ENCODE measurements at regions not wholly inside any gene's neighbourhood (a gene's known extent, or its start where the extent isn't known, plus 50 kb on each side); places are given as distances from the start of the nearest gene placed in this dataset.

DNA sequence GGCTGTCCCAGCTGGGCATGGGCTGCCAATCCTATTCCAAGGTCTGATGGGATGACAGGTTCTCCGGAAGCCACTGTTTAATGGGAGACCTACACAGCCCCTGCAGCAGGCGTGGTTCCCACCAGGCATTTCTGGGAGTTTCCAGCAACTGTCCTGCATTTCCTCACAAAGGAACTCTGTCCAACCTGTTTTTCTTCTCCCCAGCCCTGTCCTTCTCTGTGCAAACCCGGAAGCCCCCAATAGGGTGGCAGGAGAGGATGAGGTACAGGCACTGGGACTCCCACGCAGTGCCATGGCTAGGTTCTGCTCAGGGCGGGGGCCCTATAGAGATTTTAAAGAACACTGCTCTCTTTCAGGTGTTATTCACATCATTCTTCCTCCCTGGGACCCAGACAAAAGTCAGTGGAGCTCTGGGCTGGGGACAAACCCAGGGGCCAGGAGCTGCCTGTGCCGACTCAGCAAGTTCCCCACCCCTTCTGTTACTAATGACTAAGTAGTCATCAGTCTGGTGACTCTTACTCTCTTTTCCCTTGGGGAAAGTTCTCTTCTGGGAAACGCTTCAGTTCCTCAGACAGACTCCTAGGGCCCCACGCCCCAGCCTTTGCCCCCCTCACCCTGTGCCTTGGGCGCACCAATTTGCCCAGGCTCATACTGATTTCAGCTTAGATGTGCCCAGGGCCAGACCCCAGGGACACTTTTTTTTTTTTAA is 97.7 kb downstream of the CD47 start:
- Histone ChIP-seq H2AFZ (ENCODE audit: low read length, unreplicated experiment) (no peak overlapping the region), H3K4me3 (ENCODE audit: low read depth, low read length) (no peak overlapping the region; the same call in 1 of the 2 replicates), H3K27me3 (ENCODE audit: insufficient read depth, low read length) (no peaks in the 10 kb centered on the region), H3K79me2 (ENCODE audit: control insufficient read depth, insufficient read depth, low read length, unreplicated experiment) (no peaks in the 10 kb centered on the region), H3K4me1 (ENCODE audit: control insufficient read depth, insufficient read depth, low read length, unreplicated experiment) (peaks cover 42% of the 10 kb centered on the region), H3K36me3 (ENCODE audit: insufficient read depth, low read length) (no peaks in the 10 kb centered on the region), H3K27ac (ENCODE audit: low read depth, low read length) (peak overlapping the region; percentile 29; the same call in 1 of the 2 replicates)

DNA sequence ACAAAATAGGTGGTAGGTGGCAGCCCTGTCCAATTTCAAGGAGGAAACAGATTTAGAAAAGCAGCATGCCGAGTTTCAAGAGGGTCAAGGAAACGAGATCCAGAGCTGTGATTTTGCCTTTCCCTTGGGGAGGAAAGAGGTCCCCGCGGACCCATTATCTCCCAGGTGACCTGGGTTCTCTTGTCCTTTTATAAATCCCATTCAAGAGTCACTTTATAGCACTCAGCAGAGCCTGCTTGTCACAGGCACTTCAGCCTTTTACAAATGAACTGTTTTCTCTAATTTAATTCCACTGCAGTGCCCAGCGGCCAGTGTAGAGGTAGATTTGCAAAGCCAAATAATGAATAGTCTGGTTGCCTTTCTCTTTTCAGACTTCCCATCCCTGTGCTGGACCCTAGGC is 99.9 kb downstream of the CD47 start:
- H3K79me2 ChIP-seq (ENCODE audit: control insufficient read depth, insufficient read depth, low read length, unreplicated experiment): no peaks in the 10 kb centered on the region
- peaks cover 62% of the 10 kb centered on the region for H3K4me1 ChIP-seq (ENCODE audit: control insufficient read depth, insufficient read depth, low read length, unreplicated experiment)
- no peak overlapping the region for H3K27ac ChIP-seq (ENCODE audit: low read depth, low read length)
- H3K4me3 ChIP-seq (ENCODE audit: low read depth, low read length): no peak overlapping the region
- H2AFZ ChIP-seq (ENCODE audit: low read length, unreplicated experiment): no peak overlapping the region
- no peaks in the 10 kb centered on the region for H3K36me3 ChIP-seq (ENCODE audit: insufficient read depth, low read length)
- no peaks in the 10 kb centered on the region for H3K27me3 ChIP-seq (ENCODE audit: insufficient read depth, low read length)

DNA sequence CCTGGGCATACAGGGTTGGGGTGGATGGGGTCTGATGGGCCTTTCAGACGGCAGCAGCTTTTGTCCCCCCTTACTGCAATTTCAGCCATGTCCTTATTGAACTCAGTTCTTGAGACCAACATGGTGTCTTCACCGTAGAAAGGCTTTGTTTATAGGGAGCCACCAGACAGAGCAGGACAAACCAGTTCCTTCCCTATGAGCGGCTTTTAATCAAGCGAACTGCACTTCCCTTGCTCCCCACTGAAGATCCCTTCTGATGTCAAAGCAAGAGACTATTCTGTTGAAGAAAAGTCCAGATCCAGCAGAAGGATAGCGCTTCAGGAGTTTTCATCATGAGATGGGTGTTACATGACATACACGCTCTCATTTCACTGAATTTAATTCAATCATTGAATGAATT is 100.4 kb downstream of the CD47 start:
- H3K4me1 ChIP-seq (ENCODE audit: control insufficient read depth, insufficient read depth, low read length, unreplicated experiment): peaks cover 66% of the 10 kb centered on the region
- no peak overlapping the region for H3K4me3 ChIP-seq (ENCODE audit: low read depth, low read length)
- H3K36me3 ChIP-seq (ENCODE audit: insufficient read depth, low read length): no peaks in the 10 kb centered on the region
- no peak overlapping the region for H3K27ac ChIP-seq (ENCODE audit: low read depth, low read length)
- no peaks in the 10 kb centered on the region for H3K79me2 ChIP-seq (ENCODE audit: control insufficient read depth, insufficient read depth, low read length, unreplicated experiment)
- H2AFZ ChIP-seq (ENCODE audit: low read length, unreplicated experiment): no peak overlapping the region
- no peaks in the 10 kb centered on the region for H3K27me3 ChIP-seq (ENCODE audit: insufficient read depth, low read length)

DNA sequence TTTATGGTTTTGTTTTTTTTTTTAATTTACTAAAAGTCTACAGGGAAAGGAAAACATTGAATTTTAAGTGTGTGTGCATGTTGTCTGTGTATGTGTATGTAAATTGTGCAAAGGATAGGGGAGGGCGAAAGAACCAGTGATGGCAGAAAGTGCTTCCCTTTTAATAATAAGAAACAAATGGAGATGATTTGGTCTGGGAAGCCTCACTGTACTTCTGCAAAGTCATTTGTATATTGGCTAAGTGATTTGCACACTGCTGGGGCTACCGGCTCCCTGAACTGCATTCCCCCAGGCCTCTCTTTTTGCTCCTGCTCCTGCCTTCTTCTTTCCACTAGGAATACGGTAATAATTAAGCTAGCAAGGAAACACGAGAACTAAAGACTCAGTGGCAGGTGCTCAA is 101.2 kb downstream of the CD47 start:
- Histone ChIP-seq H2AFZ (ENCODE audit: low read length, unreplicated experiment) (peak overlapping the region; percentile 52), H3K27me3 (ENCODE audit: insufficient read depth, low read length) (no peaks in the 10 kb centered on the region), H3K27ac (ENCODE audit: low read depth, low read length) (no peak overlapping the region), H3K36me3 (ENCODE audit: insufficient read depth, low read length) (no peaks in the 10 kb centered on the region), H3K4me3 (ENCODE audit: low read depth, low read length) (no peak overlapping the region), H3K79me2 (ENCODE audit: control insufficient read depth, insufficient read depth, low read length, unreplicated experiment) (no peaks in the 10 kb centered on the region), H3K4me1 (ENCODE audit: control insufficient read depth, insufficient read depth, low read length, unreplicated experiment) (peaks cover 61% of the 10 kb centered on the region)

DNA sequence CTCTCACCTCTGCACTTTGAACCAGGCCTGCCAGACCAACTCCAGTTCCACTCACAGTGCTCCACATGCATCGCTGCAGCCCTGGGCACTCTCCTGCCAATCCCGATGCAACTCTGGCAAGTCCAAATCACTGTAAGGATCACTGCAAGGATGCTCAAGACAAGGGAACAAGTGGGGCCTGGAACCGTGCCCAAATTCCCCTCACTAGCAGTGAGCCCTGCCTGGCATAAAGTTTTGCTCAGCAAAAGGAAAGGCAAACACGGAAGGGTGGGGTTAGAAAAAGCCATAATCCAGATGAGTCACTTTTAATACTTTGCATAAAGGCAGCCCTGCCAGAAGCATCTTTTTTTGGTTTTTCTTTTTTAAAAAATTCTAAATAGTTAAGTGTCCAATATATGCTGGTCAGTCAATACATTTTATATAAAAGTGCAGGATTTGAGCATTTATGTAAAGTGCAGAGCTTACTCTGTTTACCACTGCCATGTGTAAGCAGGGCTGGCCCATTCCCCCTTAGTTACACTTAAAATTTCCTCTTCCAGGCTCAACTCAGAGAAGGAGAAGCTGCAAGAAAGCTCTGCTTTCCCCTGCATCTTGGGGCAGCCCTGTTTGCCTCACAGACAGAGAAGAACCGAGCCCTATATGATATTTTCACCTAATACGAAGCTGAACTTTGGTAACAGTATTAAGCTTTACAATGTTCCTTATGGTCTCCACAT is 102.2 kb downstream of the CD47 start:
- H3K4me3 ChIP-seq (ENCODE audit: low read depth, low read length): peak overlapping the region; percentile 15; the same call in 1 of the 2 replicates
- no peaks in the 10 kb centered on the region for H3K27me3 ChIP-seq (ENCODE audit: insufficient read depth, low read length)
- H3K79me2 ChIP-seq (ENCODE audit: control insufficient read depth, insufficient read depth, low read length, unreplicated experiment): no peaks in the 10 kb centered on the region
- H2AFZ ChIP-seq (ENCODE audit: low read length, unreplicated experiment): peak overlapping the region; percentile 52
- peak overlapping the region; percentile 55 for H3K27ac ChIP-seq (ENCODE audit: low read depth, low read length)
- H3K36me3 ChIP-seq (ENCODE audit: insufficient read depth, low read length): no peaks in the 10 kb centered on the region
- peaks cover 51% of the 10 kb centered on the region for H3K4me1 ChIP-seq (ENCODE audit: control insufficient read depth, insufficient read depth, low read length, unreplicated experiment)

DNA sequence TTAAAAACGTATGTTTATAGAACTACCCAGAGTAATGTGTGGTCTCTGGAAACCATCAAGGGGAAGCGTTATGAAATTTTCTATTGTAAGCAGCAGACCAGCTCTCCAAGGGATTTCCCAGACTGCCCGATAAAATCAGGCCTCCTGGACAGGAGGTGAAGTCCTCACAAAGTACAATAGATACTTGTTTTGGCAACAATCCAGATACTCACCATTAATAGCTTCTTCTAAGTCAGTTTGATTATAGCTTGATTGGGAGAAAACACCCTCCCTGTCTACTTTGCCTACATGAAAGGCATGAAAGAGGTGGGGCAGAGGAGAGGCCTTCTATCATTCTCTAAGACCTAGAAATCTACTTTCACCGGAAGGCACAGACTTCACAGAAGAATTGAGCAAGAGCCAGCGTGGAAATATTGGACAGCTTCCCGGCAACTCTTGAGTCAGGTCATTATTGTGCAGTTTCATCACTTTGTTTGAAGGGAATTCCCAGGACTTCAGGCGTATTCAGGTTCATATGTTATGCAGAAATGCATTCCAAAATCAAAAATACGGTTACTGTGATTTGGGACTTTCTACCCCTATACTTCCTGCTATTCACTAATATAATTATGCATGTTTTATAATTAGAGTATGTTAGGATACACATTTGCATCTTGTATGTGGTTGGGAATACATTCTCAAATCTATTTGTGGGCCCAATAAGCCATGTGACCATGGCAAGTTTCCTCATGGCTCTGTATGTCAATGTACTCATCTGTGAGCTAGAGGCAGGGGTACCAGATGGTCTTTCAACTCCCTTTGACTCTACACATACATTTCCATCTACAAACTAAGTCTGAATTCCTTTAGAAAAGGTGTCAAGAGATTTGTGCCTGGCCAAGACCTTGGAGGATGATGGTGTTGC is 103.5 kb downstream of the CD47 start:
- no peaks in the 10 kb centered on the region for H3K36me3 ChIP-seq (ENCODE audit: insufficient read depth, low read length)
- H3K27ac ChIP-seq (ENCODE audit: low read depth, low read length): peak overlapping the region; percentile 91
- H3K27me3 ChIP-seq (ENCODE audit: insufficient read depth, low read length): no peaks in the 10 kb centered on the region
- H3K4me3 ChIP-seq (ENCODE audit: low read depth, low read length): no peak overlapping the region; the same call in 1 of the 2 replicates
- peak overlapping the region; percentile 50 for H2AFZ ChIP-seq (ENCODE audit: low read length, unreplicated experiment)
- no peaks in the 10 kb centered on the region for H3K79me2 ChIP-seq (ENCODE audit: control insufficient read depth, insufficient read depth, low read length, unreplicated experiment)
- H3K4me1 ChIP-seq (ENCODE audit: control insufficient read depth, insufficient read depth, low read length, unreplicated experiment): peaks cover 42% of the 10 kb centered on the region

DNA sequence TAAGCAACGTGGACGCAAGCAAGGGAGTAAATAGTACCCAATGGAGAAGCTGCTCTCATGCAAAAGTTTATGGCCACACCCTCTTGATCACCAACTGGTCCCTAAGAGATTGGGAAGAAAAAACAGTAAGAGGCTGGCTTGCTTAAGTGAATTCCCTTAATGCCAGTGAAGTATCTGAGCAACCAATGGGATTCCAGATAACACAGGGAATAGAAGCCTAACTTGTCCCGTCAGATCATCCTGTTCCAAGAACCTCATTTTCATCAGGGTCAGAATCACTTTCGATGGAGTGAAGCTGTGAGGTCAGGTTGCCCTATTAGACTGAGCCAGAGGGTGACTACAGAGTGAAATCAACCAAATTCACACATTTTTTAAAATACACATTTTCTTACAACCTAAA is 104.3 kb downstream of the CD47 start:
- H3K4me3 ChIP-seq (ENCODE audit: low read depth, low read length): no peak overlapping the region
- H2AFZ ChIP-seq (ENCODE audit: low read length, unreplicated experiment): peak overlapping the region; percentile 50
- H3K27me3 ChIP-seq (ENCODE audit: insufficient read depth, low read length): no peaks in the 10 kb centered on the region
- peaks cover 42% of the 10 kb centered on the region for H3K4me1 ChIP-seq (ENCODE audit: control insufficient read depth, insufficient read depth, low read length, unreplicated experiment)
- no peaks in the 10 kb centered on the region for H3K79me2 ChIP-seq (ENCODE audit: control insufficient read depth, insufficient read depth, low read length, unreplicated experiment)
- H3K36me3 ChIP-seq (ENCODE audit: insufficient read depth, low read length): no peaks in the 10 kb centered on the region
- peak overlapping the region; percentile 91 for H3K27ac ChIP-seq (ENCODE audit: low read depth, low read length)

DNA sequence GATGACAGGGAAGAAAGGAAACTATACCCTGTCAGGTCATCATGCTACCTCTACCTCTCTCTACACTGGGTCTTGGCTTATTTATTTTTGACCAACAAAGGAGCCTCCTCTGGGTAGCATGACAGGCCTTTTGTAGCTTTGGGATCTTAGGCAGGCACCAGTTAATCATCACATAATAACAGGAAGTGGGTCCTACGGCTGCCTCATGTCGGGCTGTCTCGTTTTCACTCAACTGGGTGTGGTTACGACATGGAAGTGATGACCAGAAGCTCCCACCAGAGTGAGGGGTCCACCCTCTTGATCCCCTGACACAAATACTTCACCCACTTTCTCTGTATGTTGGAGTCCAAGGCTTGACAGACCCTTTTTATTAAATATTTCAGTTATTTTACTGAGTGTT is 105.3 kb downstream of the CD47 start:
- no peaks in the 10 kb centered on the region for H3K36me3 ChIP-seq (ENCODE audit: insufficient read depth, low read length)
- no peaks in the 10 kb centered on the region for H3K79me2 ChIP-seq (ENCODE audit: control insufficient read depth, insufficient read depth, low read length, unreplicated experiment)
- H3K4me3 ChIP-seq (ENCODE audit: low read depth, low read length): no peak overlapping the region
- peak overlapping the region; percentile 39 for H2AFZ ChIP-seq (ENCODE audit: low read length, unreplicated experiment)
- no peak overlapping the region for H3K27ac ChIP-seq (ENCODE audit: low read depth, low read length)
- H3K27me3 ChIP-seq (ENCODE audit: insufficient read depth, low read length): no peaks in the 10 kb centered on the region
- peaks cover 42% of the 10 kb centered on the region for H3K4me1 ChIP-seq (ENCODE audit: control insufficient read depth, insufficient read depth, low read length, unreplicated experiment)

DNA sequence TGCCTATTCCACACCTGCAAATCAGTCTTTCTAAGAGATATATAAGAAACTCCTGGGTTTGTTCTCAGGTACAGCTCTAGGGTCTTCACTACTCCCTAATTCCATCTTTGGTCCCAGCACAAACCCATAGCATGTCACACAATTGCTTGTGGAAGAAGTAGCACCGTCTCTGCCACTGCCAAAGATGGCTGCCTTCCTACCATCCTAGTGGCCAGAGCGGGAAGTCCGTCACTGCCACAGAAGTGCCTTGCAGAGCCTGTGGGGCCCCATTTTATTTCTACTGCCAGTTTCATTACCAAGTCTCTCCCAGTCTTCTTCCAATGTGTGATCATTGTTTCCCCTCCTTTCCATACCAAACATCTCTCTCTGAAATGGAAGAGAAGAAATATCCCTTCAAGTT is 107.6 kb downstream of the CD47 start:
- H3K4me1 ChIP-seq (ENCODE audit: control insufficient read depth, insufficient read depth, low read length, unreplicated experiment): peaks cover 27% of the 10 kb centered on the region
- no peak overlapping the region for H2AFZ ChIP-seq (ENCODE audit: low read length, unreplicated experiment)
- no peak overlapping the region for H3K4me3 ChIP-seq (ENCODE audit: low read depth, low read length)
- no peaks in the 10 kb centered on the region for H3K27me3 ChIP-seq (ENCODE audit: insufficient read depth, low read length)
- H3K79me2 ChIP-seq (ENCODE audit: control insufficient read depth, insufficient read depth, low read length, unreplicated experiment): no peaks in the 10 kb centered on the region
- H3K27ac ChIP-seq (ENCODE audit: low read depth, low read length): no peak overlapping the region
- no peaks in the 10 kb centered on the region for H3K36me3 ChIP-seq (ENCODE audit: insufficient read depth, low read length)

DNA sequence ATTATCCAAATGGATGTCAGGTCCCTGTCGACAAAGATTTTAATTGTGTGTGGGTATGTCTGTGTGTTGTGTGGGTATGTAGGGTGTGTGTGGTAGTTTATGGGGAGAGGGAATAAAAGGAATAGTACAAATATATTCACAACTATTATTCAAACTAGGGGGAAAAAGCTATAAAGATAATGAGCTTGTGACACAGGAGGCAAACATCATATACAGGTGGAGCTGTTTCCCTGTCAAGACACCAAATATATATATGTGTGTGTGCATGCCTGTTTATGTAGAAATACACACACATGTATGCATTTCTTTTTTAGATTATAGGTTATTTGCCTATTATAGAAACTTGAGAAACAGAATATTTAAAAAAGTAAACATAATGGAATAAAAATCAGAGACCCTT is 108.7 kb downstream of the CD47 start:
- H3K27me3 ChIP-seq (ENCODE audit: insufficient read depth, low read length): no peaks in the 10 kb centered on the region
- H3K27ac ChIP-seq (ENCODE audit: low read depth, low read length): no peak overlapping the region
- no peak overlapping the region for H2AFZ ChIP-seq (ENCODE audit: low read length, unreplicated experiment)
- no peaks in the 10 kb centered on the region for H3K79me2 ChIP-seq (ENCODE audit: control insufficient read depth, insufficient read depth, low read length, unreplicated experiment)
- H3K4me3 ChIP-seq (ENCODE audit: low read depth, low read length): no peak overlapping the region
- H3K4me1 ChIP-seq (ENCODE audit: control insufficient read depth, insufficient read depth, low read length, unreplicated experiment): peaks cover 18% of the 10 kb centered on the region
- H3K36me3 ChIP-seq (ENCODE audit: insufficient read depth, low read length): no peaks in the 10 kb centered on the region

Measured in ACC112 (cell line).